Caco-2 (cell line): ENCODE measurements at regions not wholly inside any gene's neighbourhood (a gene's known extent, or its start where the extent isn't known, plus 50 kb on each side); places are given as distances from the start of the nearest gene placed in this dataset.

Experiments used
- BruUV-seq: library from RNA; stranded (reverse); fragments of 400-500 nt; replicated peaks from 2 replicates; lab custom pipeline; 2021; lab: Mats Ljungman, UMichigan
- CTCF ChIA-PET: fragments of 300-600 bp; sonication (Branson Sonifier 250); formaldehyde crosslinking; loops from one replicate; lab custom pipeline; 2022; ENCODE audit warnings: antibody characterized with exemption; lab: Charles Lee
- POLR2A ChIA-PET: fragments of 300-600 bp; sonication (Branson Sonifier 250); formaldehyde crosslinking; loops from one replicate; lab custom pipeline; 2022; ENCODE audit warnings: antibody characterized with exemption; lab: Charles Lee
- DNase-seq, 2 experiments: peaks; one replicate each; pipeline versions ENCODE4 v3.0.0 to v3.0.0-alpha.2; 2020 to 2022
- H3K27me3 ChIP-seq: replicated peaks from 2 replicates; pipeline ENCODE4 v1.6.0; 2011; ENCODE audit warnings: low read length; ENCODE audit not compliant: control insufficient read depth, insufficient read depth
- H3K36me3 ChIP-seq: 2 replicates; pipeline ENCODE4 v1.5.1; 2011; ENCODE audit warnings: low read length; ENCODE audit not compliant: control insufficient read depth, insufficient read depth
- H3K4me1 ChIP-seq: fragments of 250-450 bp; sonication (Bioruptor Pico); 2 replicates; pipeline ENCODE4 v1.5.1; 2020; ENCODE audit warnings: mild to moderate bottlenecking
- H3K4me3 ChIP-seq: 2 replicates; pipeline ENCODE4 v1.5.1; 2011; ENCODE audit warnings: low read depth, mild to moderate bottlenecking, control low read depth, low read length
- H3K9me3 ChIP-seq: fragments of 250-450 bp; sonication (Bioruptor Pico); 2 replicates; pipeline ENCODE4 v1.5.1; 2020; ENCODE audit warnings: mild to moderate bottlenecking, moderate library complexity
- H3K27ac Mint-ChIP-seq: one replicate; pipeline ENCODE4 v1.8.0; 2022; ENCODE audit warnings: mixed read lengths; ENCODE audit not compliant: unreplicated experiment
- H3K27me3 Mint-ChIP-seq: one replicate; pipeline ENCODE4 v1.8.0; 2022; ENCODE audit warnings: mixed read lengths; ENCODE audit not compliant: insufficient read depth, unreplicated experiment
- H3K36me3 Mint-ChIP-seq: one replicate; pipeline ENCODE4 v1.8.0; 2022; ENCODE audit warnings: mild to moderate bottlenecking, mixed read lengths; ENCODE audit not compliant: insufficient read depth, unreplicated experiment
- H3K4me1 Mint-ChIP-seq: one replicate; pipeline ENCODE4 v1.8.0; 2022; ENCODE audit warnings: low read depth, mixed read lengths; ENCODE audit not compliant: unreplicated experiment
- H3K4me3 Mint-ChIP-seq: one replicate; pipeline ENCODE4 v1.8.0; 2022; ENCODE audit warnings: mild to moderate bottlenecking, moderate library complexity, mixed read lengths; ENCODE audit not compliant: unreplicated experiment
- H3K9me3 Mint-ChIP-seq: one replicate; pipeline ENCODE4 v1.8.0; 2022; ENCODE audit warnings: mixed read lengths; ENCODE audit not compliant: unreplicated experiment
- CTCF ChIP-seq, 2 experiments: fragments of 200-600 bp in 1 of 2; IDR thresholded peaks; 1 replicate in 1 of 2; 2 replicates in 1 of 2; pipeline versions ENCODE4 v1.5.1 to v1.8.0; 2011 to 2022; ENCODE audit warnings: antibody characterized with exemption in 1 of 2, control low read depth in 1 of 2, inconsistent platforms in 1 of 2, low read depth in 1 of 2, low read length in 1 of 2, mild to moderate bottlenecking in 1 of 2, moderate library complexity in 1 of 2; ENCODE audit not compliant: insufficient read depth in 1 of 2, severe bottlenecking in 1 of 2, unreplicated experiment in 1 of 2
- intact Hi-C: fragments of 100-400 bp; cut with micrococcal nuclease; formaldehyde crosslinking; loops from one replicate; pipeline ENCODE4 v1.10.0; 2022; ENCODE audit not compliant: unreplicated experiment

GRCh38 chr18:73670039-73670438 lies 477.6 kb downstream of the FBXO15 start:
- Mint-ChIP-seq H3K9me3 (no peaks in the 10 kb centered on the region), H3K27me3 (peaks cover 8% of the 10 kb centered on the region), H3K27ac (no peak overlapping the region), H3K36me3 (no peaks in the 10 kb centered on the region), H3K4me3 (no peak overlapping the region), H3K4me1 (no peaks in the 10 kb centered on the region)
- no TSS peak for BruUV-seq
- CTCF ChIA-PET = no interaction called here
- H3K27me3 ChIP-seq = no peaks in the 10 kb centered on the region
- H3K4me1 ChIP-seq = no peaks in the 10 kb centered on the region
- DNase-seq = no peak
- no peaks in the 10 kb centered on the region for H3K9me3 ChIP-seq
- no peak for TF ChIP-seq CTCF (IDR thresholded peaks at IDR 0.05; ENCODE audit: insufficient read depth in 1 of 2, low read depth in 1 of 2, low read length in 1 of 2, severe bottlenecking in 1 of 2, unreplicated experiment in 1 of 2)
- no peak overlapping the region for H3K4me3 ChIP-seq
- no peaks in the 10 kb centered on the region for H3K36me3 ChIP-seq
- intact Hi-C loops = no loop called here
- POLR2A ChIA-PET = no interaction called here

GRCh38 chr18:73669297-73669696 lies 478.3 kb downstream of the FBXO15 start:
- CTCF ChIA-PET = no interaction called here
- DNase-seq = no peak
- H3K4me3 ChIP-seq = no peak overlapping the region
- H3K27me3 ChIP-seq = no peaks in the 10 kb centered on the region
- Mint-ChIP-seq H3K36me3 (no peaks in the 10 kb centered on the region), H3K9me3 (no peaks in the 10 kb centered on the region), H3K27me3 (peaks cover 8% of the 10 kb centered on the region), H3K4me1 (no peaks in the 10 kb centered on the region), H3K27ac (no peak overlapping the region), H3K4me3 (no peak overlapping the region)
- POLR2A ChIA-PET = no interaction called here
- no TSS peak for BruUV-seq
- no peaks in the 10 kb centered on the region for H3K4me1 ChIP-seq
- H3K36me3 ChIP-seq = no peaks in the 10 kb centered on the region
- intact Hi-C loops = no loop called here
- no peak for TF ChIP-seq CTCF (IDR thresholded peaks at IDR 0.05; ENCODE audit: insufficient read depth in 1 of 2, low read depth in 1 of 2, low read length in 1 of 2, severe bottlenecking in 1 of 2, unreplicated experiment in 1 of 2)
- no peaks in the 10 kb centered on the region for H3K9me3 ChIP-seq

- no peak overlapping the region for H3K27ac Mint-ChIP-seq
- no peak overlapping the region for H3K4me3 ChIP-seq
- BruUV-seq = no TSS peak
- no peaks in the 10 kb centered on the region for H3K9me3 Mint-ChIP-seq
- H3K36me3 ChIP-seq = no peaks in the 10 kb centered on the region
- intact Hi-C loops = no loop called here
- ChIA-PET CTCF (no interaction called here), POLR2A (no interaction called here)
- H3K36me3 Mint-ChIP-seq = no peaks in the 10 kb centered on the region
- H3K4me1 Mint-ChIP-seq = no peaks in the 10 kb centered on the region
- DNase-seq = no peak
- no peaks in the 10 kb centered on the region for H3K9me3 ChIP-seq
- no peaks in the 10 kb centered on the region for H3K27me3 ChIP-seq
- TF ChIP-seq CTCF (IDR thresholded peaks at IDR 0.05; ENCODE audit: insufficient read depth in 1 of 2, low read depth in 1 of 2, low read length in 1 of 2, severe bottlenecking in 1 of 2, unreplicated experiment in 1 of 2) = no peak
- no peak overlapping the region for H3K4me3 Mint-ChIP-seq
- peaks cover 6% of the 10 kb centered on the region for H3K27me3 Mint-ChIP-seq
- no peaks in the 10 kb centered on the region for H3K4me1 ChIP-seq
Measured at GRCh38 chr18:73668051-73668450, 479.6 kb downstream of the FBXO15 start.
